ENCODE measurements at regions not wholly inside any gene's neighbourhood (a gene's known extent, or its start where the extent isn't known, plus 50 kb on each side); places are given as distances from the start of the nearest gene placed in this dataset.

DNA sequence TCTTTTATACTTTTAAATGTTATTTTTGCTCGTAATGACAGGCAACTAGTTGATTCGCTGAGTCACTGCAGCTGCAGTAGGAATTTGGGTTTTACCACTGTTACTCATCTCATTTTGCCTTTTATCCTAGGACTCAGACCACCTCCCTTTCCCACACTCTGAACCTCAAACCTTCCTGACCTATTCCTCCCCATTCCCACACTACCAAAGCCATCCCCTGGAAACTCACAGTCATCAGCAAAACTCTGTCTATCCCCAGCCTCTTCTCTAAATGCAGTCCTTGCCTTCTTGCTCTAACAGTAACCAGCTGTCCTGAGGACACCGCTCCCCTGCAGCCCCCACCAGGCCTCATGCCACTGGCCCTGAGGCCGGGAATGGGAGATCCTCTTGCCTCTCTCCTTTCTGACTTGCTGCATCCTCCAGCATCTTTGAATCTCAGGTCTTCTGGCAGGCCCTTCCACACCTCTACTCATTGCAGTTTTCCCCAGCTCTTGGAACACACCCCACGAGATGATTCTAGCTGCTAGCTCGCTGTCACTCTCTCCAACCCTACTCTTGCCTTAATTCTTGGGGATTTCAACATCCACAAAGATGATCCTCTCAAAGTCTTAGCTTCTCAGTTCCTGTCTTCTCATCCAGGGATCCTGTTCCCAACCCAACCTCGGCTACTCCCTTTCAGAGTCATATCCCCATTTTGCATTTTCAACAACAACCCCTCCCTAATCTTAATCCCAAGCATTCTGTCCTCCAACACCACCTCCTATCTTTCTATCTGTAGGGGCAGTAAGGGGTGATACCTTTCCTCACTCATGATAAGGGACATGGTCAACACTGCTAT, 55.9 kb upstream of the C3orf80 start:
- no peak for DNase-seq (ENCODE audit: low spot score)

DNA sequence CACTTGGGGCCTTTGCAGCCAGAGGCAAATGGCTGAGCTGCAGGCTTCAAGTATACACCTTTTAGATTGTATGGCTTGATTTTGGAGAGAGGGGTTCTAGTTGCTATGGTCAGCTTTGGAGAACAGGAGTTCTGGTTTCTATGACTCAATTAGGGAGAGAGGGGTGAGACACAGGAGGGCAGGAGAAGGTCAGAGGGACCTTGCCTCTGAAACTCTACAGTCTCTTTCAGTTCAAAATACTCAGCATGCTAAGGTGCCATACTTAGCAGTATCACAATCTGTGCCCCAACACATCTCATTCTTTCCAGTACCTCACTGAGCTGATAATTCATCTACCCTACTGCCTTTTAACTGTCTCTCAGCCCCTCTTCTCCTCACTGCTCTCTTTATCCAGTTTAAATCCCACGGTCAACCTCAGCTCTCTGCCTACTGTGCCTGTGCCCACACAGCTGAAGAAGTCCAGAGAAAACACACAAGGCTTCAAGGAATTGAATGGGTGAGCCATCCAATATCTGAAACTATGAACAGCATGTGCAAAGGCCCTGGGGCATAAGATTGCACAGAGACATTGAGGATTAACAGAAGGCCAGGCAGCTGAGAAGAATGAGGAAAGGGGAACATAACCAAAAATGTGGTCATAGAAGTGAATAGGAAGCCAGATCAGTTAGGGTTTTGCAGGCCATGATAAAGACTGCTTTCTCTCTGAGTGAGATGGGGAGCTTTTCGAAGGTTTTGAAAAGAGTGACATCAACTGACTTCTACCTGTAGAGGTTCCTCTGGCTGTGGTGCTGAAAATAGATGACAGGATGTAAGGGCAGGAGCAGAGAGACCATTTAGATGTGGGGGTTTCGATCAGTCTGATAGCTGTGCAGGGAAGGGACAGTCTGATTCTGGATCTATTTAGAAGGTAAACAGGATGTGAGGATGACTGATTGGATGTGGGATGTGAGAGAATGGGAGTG, 54.5 kb upstream of the C3orf80 start:
- DNase-seq (ENCODE audit: low spot score), result no peak

DNA sequence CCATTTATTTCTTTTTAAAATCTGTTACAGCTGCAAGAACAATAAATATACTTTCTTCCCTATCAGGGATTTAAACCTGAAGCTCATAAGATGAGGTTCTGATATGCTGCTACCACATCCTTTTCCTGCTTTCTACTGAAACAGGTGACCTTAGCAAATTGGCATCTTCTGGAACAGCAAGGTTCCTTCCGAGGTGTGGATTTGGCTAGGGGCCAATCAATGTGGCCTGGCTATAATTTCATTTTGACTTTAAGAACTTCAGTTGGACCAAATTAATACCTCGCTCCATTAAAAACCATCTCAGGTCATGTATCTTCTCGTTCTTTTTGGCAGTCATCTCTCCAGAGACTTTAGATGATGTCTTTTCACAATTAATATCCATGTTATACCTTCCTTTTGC, 53.4 kb upstream of the C3orf80 start:
- DNase-seq (ENCODE audit: low spot score), result no peak

DNA sequence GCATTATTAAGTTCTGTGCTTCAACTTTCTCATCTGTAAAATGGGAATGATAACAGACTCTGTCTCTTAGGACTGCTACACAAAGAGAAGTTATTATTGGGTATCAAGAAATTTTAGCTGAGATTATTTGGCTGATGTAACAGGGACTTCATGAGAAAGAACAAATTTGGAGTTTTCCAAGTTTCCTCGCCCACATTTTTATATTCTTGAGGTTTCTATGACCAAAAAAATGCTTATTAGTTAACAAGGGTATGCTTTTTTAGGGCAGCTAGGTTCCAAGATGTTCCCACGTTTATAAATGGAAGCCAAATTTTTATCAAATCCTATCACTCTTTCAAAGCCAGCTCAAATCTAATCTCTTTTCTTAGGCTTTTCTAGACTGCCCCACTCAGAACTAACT, 50.6 kb upstream of the C3orf80 start:
- DNase-seq (ENCODE audit: low spot score), result no peak

All from putamen (tissue), 1 donor.